SK-N-SH (cell line): ENCODE measurements at regions not wholly inside any gene's neighbourhood (a gene's known extent, or its start where the extent isn't known, plus 50 kb on each side); places are given as distances from the start of the nearest gene placed in this dataset.

ENCODE experiments used
- CTCF ChIA-PET: fragments of 300-600, 350-600 bp; formaldehyde crosslinking; extraction: SDS; loops from one replicate; lab custom pipeline; 2021; lab: Yijun Ruan, JAX
- POLR2A ChIA-PET: fragments of 350-600 bp; sonication (Branson Sonifier 250); formaldehyde crosslinking; extraction: SDS; loops from one replicate; lab custom pipeline; 2020; ENCODE audit warnings: antibody characterized with exemption, inconsistent platforms; lab: Yijun Ruan, JAX
- DNase-seq: peaks from one replicate; pipeline ENCODE4 v3.0.0; 2012
- H2AFZ ChIP-seq: fragments of 200-600 bp; sonication (generic); 2 replicates; pipeline ENCODE4 v1.8.1; 2016; ENCODE audit warnings: antibody characterized with exemption, mild to moderate bottlenecking, low read depth
- H3F3A ChIP-seq: fragments of 200-600 bp; sonication (generic); replicated peaks from 2 replicates; pipeline ENCODE3; 2016; ENCODE audit warnings: antibody characterized with exemption, mild to moderate bottlenecking; ENCODE audit not compliant: insufficient read depth
- H3K27ac ChIP-seq, 2 experiments: fragments of 200-500 bp in 1 of 2; fragments of 200-600 bp in 1 of 2; sonication (Bioruptor generic) in 1 of 2; sonication (generic), shearing (Covaris generic) in 1 of 2; 2 replicates each; pipeline versions ENCODE4 v1.5.1 to v1.6.1; 2014 to 2016; ENCODE audit warnings: low read depth in 2 of 2, inconsistent platforms in 1 of 2, low read length in 1 of 2, mild to moderate bottlenecking in 1 of 2, mixed read lengths in 1 of 2
- H3K27me3 ChIP-seq: fragments of 200-600 bp; sonication (generic), shearing (Covaris generic); 2 replicates; pipeline ENCODE4 v1.6.1; 2016; ENCODE audit warnings: mixed run types; ENCODE audit not compliant: insufficient read depth
- H3K36me3 ChIP-seq, 2 experiments: fragments of 200-500 bp in 1 of 2; fragments of 200-600 bp in 1 of 2; sonication (Bioruptor generic) in 1 of 2; sonication (generic) in 1 of 2; replicated peaks in 1 of 2; 2 replicates each; pipeline versions ENCODE3 to v1.5.1; 2014 to 2016; ENCODE audit warnings: low read length in 1 of 2, mild to moderate bottlenecking in 1 of 2; ENCODE audit not compliant: insufficient read depth in 2 of 2, control insufficient read depth in 1 of 2
- H3K4me1 ChIP-seq, 2 experiments: fragments of 200-500 bp in 1 of 2; fragments of 200-600 bp in 1 of 2; sonication (Bioruptor generic) in 1 of 2; sonication (generic), shearing (Covaris generic) in 1 of 2; 2 replicates each; pipeline versions ENCODE4 v1.5.1 to v1.6.1; 2014 to 2016; ENCODE audit warnings: low read depth in 1 of 2, low read length in 1 of 2, mixed run types in 1 of 2; ENCODE audit not compliant: insufficient read depth in 2 of 2, control insufficient read depth in 1 of 2
- H3K4me2 ChIP-seq: fragments of 200-600 bp; sonication (generic), shearing (Covaris generic); 2 replicates; pipeline ENCODE4 v1.6.1; 2017; ENCODE audit warnings: mixed run types
- H3K4me3 ChIP-seq, 2 experiments: fragments of 200-500 bp in 1 of 2; fragments of 200-600 bp in 1 of 2; sonication (Bioruptor generic) in 1 of 2; sonication (generic), shearing (Covaris generic) in 1 of 2; 2 replicates each; pipeline versions ENCODE4 v1.5.1 to v1.8.1; 2014 to 2016; ENCODE audit warnings: low read depth in 2 of 2, inconsistent platforms in 1 of 2, low read length in 1 of 2, mild to moderate bottlenecking in 1 of 2, mixed read lengths in 1 of 2, moderate library complexity in 1 of 2
- H3K79me2 ChIP-seq: fragments of 200-600 bp; sonication (generic); 2 replicates; pipeline ENCODE4 v1.8.1; 2017; ENCODE audit warnings: mild to moderate bottlenecking; ENCODE audit not compliant: insufficient read depth
- H3K9ac ChIP-seq: fragments of 200-600 bp; sonication (generic); 2 replicates; pipeline ENCODE4 v1.6.1; 2017; ENCODE audit warnings: mixed run types
- H3K9me2 ChIP-seq: fragments of 200-600 bp; sonication (generic); 2 replicates; pipeline ENCODE4 v1.6.1; 2017; ENCODE audit warnings: mixed run types
- H3K9me3 ChIP-seq: fragments of 200-600 bp; sonication (generic); 2 replicates; pipeline ENCODE4 v1.6.1; 2017; ENCODE audit warnings: mixed run types, mild to moderate bottlenecking, moderate library complexity
- H4K20me1 ChIP-seq: fragments of 200-600 bp; sonication (generic); 2 replicates; pipeline ENCODE4 v1.6.1; 2017; ENCODE audit warnings: mild to moderate bottlenecking, mixed run types; ENCODE audit not compliant: insufficient read depth
- FOSL2 ChIP-seq: IDR thresholded peaks from 2 replicates; pipeline ENCODE4 v1.4.0; 2012; ENCODE audit warnings: low read depth, mild to moderate bottlenecking, moderate library complexity, borderline replicate concordance
- GABPA ChIP-seq: IDR thresholded peaks from 2 replicates; pipeline ENCODE4 v1.4.0; 2012; ENCODE audit warnings: low read depth, mild to moderate bottlenecking
- NFIC ChIP-seq: IDR thresholded peaks from 2 replicates; pipeline ENCODE4 v1.4.0; 2012; ENCODE audit warnings: borderline replicate concordance
- POLR2AphosphoS5 ChIP-seq: IDR thresholded peaks from 2 replicates; pipeline ENCODE4 v1.6.1; 2012; ENCODE audit warnings: low read depth, low read length
- RCOR1 ChIP-seq: fragments of 150-350 bp; IDR thresholded peaks from 2 replicates; pipeline ENCODE4 v1.6.1; 2017; ENCODE audit warnings: antibody characterized with exemption, low read length
- SIN3A ChIP-seq: IDR thresholded peaks from 2 replicates; pipeline ENCODE4 v1.6.1; 2012; ENCODE audit warnings: low read depth, mild to moderate bottlenecking, low read length, moderate library complexity, borderline replicate concordance
- SMC3 ChIP-seq: IDR thresholded peaks from 2 replicates; pipeline ENCODE4 v1.6.1; 2012; ENCODE audit warnings: low read depth, low read length, improper control_type of control experiment
- TCF12 ChIP-seq: IDR thresholded peaks from 2 replicates; pipeline ENCODE4 v1.4.0; 2012
- YY1 ChIP-seq: IDR thresholded peaks from 2 replicates; pipeline ENCODE4 v1.4.0; 2012; ENCODE audit warnings: low read depth, mild to moderate bottlenecking
- WGBS: methylation state at CpG from one replicate; pipeline ENCODE4 v1.1.6; 2017; ENCODE audit warnings: low lambda C conversion rate; 5-methylcytosine and 5-hydroxymethylcytosine counted together
- TF ChIP-seq, protein P1 (sequence below): fragments of 150-350 bp; IDR thresholded peaks from 2 replicates; pipeline ENCODE4 v1.6.1; 2017; ENCODE audit warnings: antibody characterized with exemption, low read length, low read depth, borderline replicate concordance
- TF ChIP-seq, protein P2 (sequence below): IDR thresholded peaks from 2 replicates; pipeline ENCODE4 v1.4.0; 2012; ENCODE audit warnings: low read depth, borderline replicate concordance

DNA sequence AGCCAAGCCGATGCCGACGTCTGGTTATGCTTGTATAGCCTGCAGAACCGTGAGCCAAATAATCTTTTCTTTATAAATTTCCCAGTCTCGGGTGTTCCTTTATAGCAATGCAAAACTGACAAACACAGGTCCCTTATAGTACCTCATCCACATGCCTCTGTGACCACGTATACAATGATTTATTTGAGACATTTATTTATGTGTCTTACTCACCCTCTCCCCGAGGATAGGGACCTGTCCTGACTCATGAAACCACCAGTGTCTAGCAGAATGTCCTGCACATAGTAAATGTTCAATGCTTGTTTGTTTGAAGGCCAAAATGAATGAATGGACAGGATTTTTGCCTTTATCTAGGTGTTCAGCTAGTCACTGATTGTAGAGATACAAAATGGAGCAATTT is 147.9 kb upstream of the FZD8 start:
- Histone ChIP-seq H2AFZ (no peak overlapping the region), H3K9me2 (no peaks in the 10 kb centered on the region), H3K27ac (no peak overlapping the region), H3K9me3 (no peaks in the 10 kb centered on the region), H3K4me2 (no peak overlapping the region), H3K4me1 (no peaks in the 10 kb centered on the region), H4K20me1 (no peaks in the 10 kb centered on the region), H3K79me2 (no peaks in the 10 kb centered on the region), H3K27me3 (no peaks in the 10 kb centered on the region), H3K4me3 (no peak overlapping the region), H3F3A (peaks cover 5% of the 10 kb centered on the region), H3K36me3 (no peaks in the 10 kb centered on the region), H3K9ac (no peak overlapping the region)
- CTCF ChIA-PET: no interaction called here
- POLR2A ChIA-PET: no interaction called here
- 50% methylated on average over 7 of the region's 7 CpGs for WGBS
- TF ChIP-seq SMC3 (no peak), FOSL2 (0 out of 2 replicates have a peak, but pooled peaks have one; percentile 6)
- no peak for DNase-seq

DNA sequence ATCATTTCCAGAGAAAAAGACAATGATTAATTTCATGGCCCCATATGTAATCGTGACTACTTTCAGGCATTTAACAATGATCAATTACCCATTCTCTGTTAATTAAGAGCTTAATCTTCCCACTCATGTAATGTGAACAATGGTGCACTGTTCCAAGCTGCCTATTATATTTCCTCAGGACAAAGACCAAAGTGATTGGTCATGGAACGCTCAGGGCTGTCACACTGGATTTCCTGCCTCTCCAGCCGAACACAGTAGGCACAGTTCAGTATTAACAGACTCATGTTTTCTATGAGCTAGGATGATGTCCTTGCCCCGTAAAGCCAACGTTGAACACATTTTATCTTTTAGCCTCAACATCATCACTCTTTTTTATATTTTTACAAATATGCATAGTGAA is 142.7 kb upstream of the FZD8 start:
- WGBS: 68% methylated on average over 5 of the region's 5 CpGs
- no peaks in the 10 kb centered on the region for H3K27me3 ChIP-seq
- CTCF ChIA-PET: no interaction called here

More for the DNA sequence above, 142.7 kb upstream of the FZD8 start:
- peaks cover 5% of the 10 kb centered on the region for H3F3A ChIP-seq
- no peak overlapping the region for H3K4me3 ChIP-seq
- no peak overlapping the region for H2AFZ ChIP-seq
- no peaks in the 10 kb centered on the region for H3K9me3 ChIP-seq
- no peak overlapping the region for H3K27ac ChIP-seq
- no peak for DNase-seq
- H3K9ac ChIP-seq: no peak overlapping the region
- no peaks in the 10 kb centered on the region for H3K36me3 ChIP-seq
- H3K9me2 ChIP-seq: no peaks in the 10 kb centered on the region
- TF ChIP-seq YY1 (no peak), SMC3 (no peak), RCOR1 (no peak), GABPA (no peak), TCF12 (no peak), POLR2AphosphoS5 (no peak), NFIC (no peak), SIN3A (no peak)
- TF ChIP-seq, protein P1, sequence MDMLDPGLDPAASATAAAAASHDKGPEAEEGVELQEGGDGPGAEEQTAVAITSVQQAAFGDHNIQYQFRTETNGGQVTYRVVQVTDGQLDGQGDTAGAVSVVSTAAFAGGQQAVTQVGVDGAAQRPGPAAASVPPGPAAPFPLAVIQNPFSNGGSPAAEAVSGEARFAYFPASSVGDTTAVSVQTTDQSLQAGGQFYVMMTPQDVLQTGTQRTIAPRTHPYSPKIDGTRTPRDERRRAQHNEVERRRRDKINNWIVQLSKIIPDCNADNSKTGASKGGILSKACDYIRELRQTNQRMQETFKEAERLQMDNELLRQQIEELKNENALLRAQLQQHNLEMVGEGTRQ: no peak
- TF ChIP-seq, protein P2, sequence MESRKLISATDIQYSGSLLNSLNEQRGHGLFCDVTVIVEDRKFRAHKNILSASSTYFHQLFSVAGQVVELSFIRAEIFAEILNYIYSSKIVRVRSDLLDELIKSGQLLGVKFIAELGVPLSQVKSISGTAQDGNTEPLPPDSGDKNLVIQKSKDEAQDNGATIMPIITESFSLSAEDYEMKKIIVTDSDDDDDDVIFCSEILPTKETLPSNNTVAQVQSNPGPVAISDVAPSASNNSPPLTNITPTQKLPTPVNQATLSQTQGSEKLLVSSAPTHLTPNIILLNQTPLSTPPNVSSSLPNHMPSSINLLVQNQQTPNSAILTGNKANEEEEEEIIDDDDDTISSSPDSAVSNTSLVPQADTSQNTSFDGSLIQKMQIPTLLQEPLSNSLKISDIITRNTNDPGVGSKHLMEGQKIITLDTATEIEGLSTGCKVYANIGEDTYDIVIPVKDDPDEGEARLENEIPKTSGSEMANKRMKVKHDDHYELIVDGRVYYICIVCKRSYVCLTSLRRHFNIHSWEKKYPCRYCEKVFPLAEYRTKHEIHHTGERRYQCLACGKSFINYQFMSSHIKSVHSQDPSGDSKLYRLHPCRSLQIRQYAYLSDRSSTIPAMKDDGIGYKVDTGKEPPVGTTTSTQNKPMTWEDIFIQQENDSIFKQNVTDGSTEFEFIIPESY: no peak
- no peaks in the 10 kb centered on the region for H4K20me1 ChIP-seq
- no peaks in the 10 kb centered on the region for H3K79me2 ChIP-seq
- no peak overlapping the region for H3K4me2 ChIP-seq
- H3K4me1 ChIP-seq: no peaks in the 10 kb centered on the region; a peak in 1 of 4 replicates
- POLR2A ChIA-PET: no interaction called here
